H1 (cell line): ENCODE measurements at regions not wholly inside any gene's neighbourhood (a gene's known extent, or its start where the extent isn't known, plus 50 kb on each side); places are given as distances from the start of the nearest gene placed in this dataset.

Experiments
- BRCA1 ChIP-seq: IDR thresholded peaks from 2 replicates; pipeline ENCODE4 v1.6.1; 2012; ENCODE audit warnings: low read depth, low read length, improper control_type of control experiment
- CEBPB ChIP-seq: IDR thresholded peaks from 2 replicates; pipeline ENCODE4 v1.6.1; 2012; ENCODE audit warnings: low read depth, low read length
- CREB1 ChIP-seq: IDR thresholded peaks from 2 replicates; pipeline ENCODE4 v1.6.1; 2012; ENCODE audit warnings: inconsistent platforms
- FOSL1 ChIP-seq: IDR thresholded peaks from 2 replicates; pipeline ENCODE4 v1.6.1; 2011; ENCODE audit warnings: mild to moderate bottlenecking, low read depth, low read length, moderate library complexity; ENCODE audit not compliant: insufficient read depth
- JUN ChIP-seq: IDR thresholded peaks from 2 replicates; pipeline ENCODE4 v1.6.1; 2011; ENCODE audit warnings: low read depth, mild to moderate bottlenecking, improper control_type of control experiment, low read length
- KDM4A ChIP-seq: IDR thresholded peaks from one replicate; pipeline ENCODE4 v1.7.1; 2012; ENCODE audit warnings: low read depth, mild to moderate bottlenecking, moderate library complexity, low read length, inconsistent platforms; ENCODE audit not compliant: severe bottlenecking
- NANOG ChIP-seq: IDR thresholded peaks from 2 replicates; pipeline ENCODE4 v1.6.1; 2011; ENCODE audit warnings: low read length, low read depth, mild to moderate bottlenecking, inconsistent platforms; ENCODE audit not compliant: insufficient read depth, poor library complexity, severe bottlenecking
- PHF8 ChIP-seq: fragments of 200-600 bp; sonication (generic); conservative IDR thresholded peaks from 2 replicates; pipeline ENCODE4 v1.7.1; 2012; ENCODE audit warnings: low read depth, mild to moderate bottlenecking, inconsistent platforms, low read length, moderate library complexity
- POU5F1 ChIP-seq: IDR thresholded peaks from 2 replicates; pipeline ENCODE4 v1.6.1; 2011; ENCODE audit warnings: low read depth, mild to moderate bottlenecking, low read length, moderate library complexity
- RNF2 ChIP-seq: fragments of 200-900, 300-1000 bp; sonication (generic); IDR thresholded peaks from 2 replicates; pipeline ENCODE4 v1.7.1; 2016; ENCODE audit warnings: borderline replicate concordance, low read depth, mild to moderate bottlenecking, antibody characterized with exemption, low read length; ENCODE audit not compliant: poor library complexity, severe bottlenecking; ENCODE audit errors: missing control alignments
- TAF1 ChIP-seq: IDR thresholded peaks from 2 replicates; pipeline ENCODE4 v1.6.1; 2011; ENCODE audit warnings: mild to moderate bottlenecking, low read depth, low read length
- TF ChIP-seq, protein P1 (sequence below): IDR thresholded peaks from 2 replicates; pipeline ENCODE4 v1.6.1; 2012; ENCODE audit warnings: inconsistent platforms
- TF ChIP-seq, protein P2 (sequence below): IDR thresholded peaks from 2 replicates; pipeline ENCODE4 v1.6.1; 2011; ENCODE audit warnings: low read depth, mild to moderate bottlenecking, low read length; ENCODE audit not compliant: insufficient read depth

DNA sequence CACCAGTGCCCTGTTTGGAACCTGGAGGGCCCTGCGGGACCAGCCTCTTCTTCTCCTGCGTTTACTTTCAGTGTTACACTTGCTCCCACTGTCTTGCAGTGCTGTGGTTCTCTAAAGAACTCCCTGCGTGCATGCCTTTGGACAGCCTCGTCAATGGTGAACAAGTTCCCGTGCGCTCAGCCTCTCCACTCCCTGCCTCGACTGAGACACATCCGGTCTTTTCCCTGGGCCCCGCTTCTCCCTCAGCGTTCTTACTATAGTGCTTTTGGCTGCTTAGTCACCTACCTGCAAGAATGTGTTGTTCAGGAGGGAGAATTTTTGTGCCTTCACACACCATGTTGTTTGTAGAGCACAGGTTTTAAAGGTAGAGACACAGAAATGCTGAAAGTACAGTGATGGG is 520.7 kb upstream of the MKI67 start (continued):
- TF ChIP-seq RNF2 (no peak), CEBPB (no peak), FOSL1 (no peak), NANOG (no peak), PHF8 (no peak), CREB1 (no peak), BRCA1 (no peak), KDM4A (no peak), POU5F1 (no peak), JUN (no peak), TAF1 (no peak)
- TF ChIP-seq, protein P1, sequence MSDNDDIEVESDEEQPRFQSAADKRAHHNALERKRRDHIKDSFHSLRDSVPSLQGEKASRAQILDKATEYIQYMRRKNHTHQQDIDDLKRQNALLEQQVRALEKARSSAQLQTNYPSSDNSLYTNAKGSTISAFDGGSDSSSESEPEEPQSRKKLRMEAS: no peak
- TF ChIP-seq, protein P2, sequence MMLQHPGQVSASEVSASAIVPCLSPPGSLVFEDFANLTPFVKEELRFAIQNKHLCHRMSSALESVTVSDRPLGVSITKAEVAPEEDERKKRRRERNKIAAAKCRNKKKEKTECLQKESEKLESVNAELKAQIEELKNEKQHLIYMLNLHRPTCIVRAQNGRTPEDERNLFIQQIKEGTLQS: no peak
